ENCODE measurements at regions not wholly inside any gene's neighbourhood (a gene's known extent, or its start where the extent isn't known, plus 50 kb on each side); places are given as distances from the start of the nearest gene placed in this dataset.

DNA sequence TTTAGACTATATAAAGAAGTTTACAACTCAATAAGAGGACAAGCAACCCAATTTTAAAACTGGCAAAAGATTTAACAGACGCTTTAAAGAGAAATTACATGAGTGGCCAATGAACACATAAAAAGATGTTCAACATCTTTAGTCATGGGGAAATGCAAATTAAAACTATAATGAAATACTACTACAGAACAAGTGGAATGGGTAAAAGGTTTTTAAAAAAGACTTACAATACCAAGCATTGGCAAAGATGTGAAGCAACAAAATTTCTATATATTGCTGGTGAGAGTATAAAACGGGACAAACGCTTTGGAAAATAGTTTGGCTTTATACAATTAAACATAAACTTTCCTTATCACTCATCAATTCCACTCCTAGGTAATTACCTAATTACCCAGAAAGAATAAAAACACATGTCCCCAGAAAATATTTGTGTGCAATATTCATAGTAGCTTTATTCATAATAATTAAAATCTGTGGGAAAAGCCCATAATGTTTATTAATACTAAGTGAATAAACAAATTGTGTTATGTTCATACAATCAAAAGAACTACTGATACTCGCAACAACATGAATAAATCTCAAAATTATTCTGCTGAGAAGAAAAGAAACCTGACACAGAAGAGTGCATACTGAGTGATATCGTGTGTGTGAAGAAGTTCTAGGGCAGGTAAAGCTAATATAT is 76.7 kb upstream of the MYCN start:
- FAIRE-seq (no peak), ATAC-seq (no peak)
- CTCF ChIA-PET: interaction anchor here (0.6 to 1.4 kb wide), 2 partner anchors 14 to 352 kb away, joined by 3 read pairs; no protein-coding TSS in a partner anchor

DNA sequence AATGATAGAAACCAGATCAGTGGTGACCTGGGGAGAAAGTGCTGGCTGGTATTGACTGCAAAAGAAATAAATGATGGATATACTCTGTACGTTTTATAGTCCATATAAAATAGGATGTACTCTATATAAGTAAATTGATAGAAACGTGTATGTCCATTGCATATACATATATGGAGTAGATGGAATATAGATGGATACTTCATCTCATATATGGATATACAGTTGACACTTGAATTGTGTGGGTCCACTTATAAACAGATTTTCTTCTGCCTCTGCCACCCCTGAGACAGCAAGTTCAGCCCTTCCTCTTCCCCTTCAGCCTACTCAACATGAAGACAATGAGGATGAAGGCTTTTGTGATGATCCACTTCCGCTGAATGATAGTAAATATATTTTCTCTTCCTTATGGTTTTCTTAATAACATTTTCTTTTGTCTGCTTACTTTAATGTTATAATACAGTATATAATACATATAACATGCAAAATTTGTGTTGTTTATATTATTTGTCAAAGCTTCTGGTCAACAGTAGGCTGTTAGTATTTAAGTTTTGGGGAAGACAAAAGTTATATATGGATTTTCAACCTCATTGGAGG is 76.1 kb upstream of the MYCN start:
- 15% methylated on average over 3 of the region's 3 CpGs for WGBS (ENCODE audit: missing lambda C conversion rate)

More for the DNA sequence above, 76.7 kb upstream of the MYCN start:
- POLR2A ChIA-PET: no interaction called here
- no peak overlapping the region for H3K4me3 ChIP-seq
- no peak overlapping the region for H3K27ac ChIP-seq
- WGBS (ENCODE audit: missing lambda C conversion rate): 32% methylated on average over 5 of the region's 5 CpGs
- no peak for TF ChIP-seq POLR2A (IDR thresholded peaks at IDR 0.05; ENCODE audit: low read length)
- TF ChIP-seq, protein P1, sequence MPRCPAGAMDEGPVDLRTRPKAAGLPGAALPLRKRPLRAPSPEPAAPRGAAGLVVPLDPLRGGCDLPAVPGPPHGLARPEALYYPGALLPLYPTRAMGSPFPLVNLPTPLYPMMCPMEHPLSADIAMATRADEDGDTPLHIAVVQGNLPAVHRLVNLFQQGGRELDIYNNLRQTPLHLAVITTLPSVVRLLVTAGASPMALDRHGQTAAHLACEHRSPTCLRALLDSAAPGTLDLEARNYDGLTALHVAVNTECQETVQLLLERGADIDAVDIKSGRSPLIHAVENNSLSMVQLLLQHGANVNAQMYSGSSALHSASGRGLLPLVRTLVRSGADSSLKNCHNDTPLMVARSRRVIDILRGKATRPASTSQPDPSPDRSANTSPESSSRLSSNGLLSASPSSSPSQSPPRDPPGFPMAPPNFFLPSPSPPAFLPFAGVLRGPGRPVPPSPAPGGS (IDR thresholded peaks at IDR 0.05): no peak
- no peak for TF ChIP-seq HOXA7 (CRISPR knock-in tag; IDR thresholded peaks at IDR 0.05)
- no peak for TF ChIP-seq CBX2 (IDR thresholded peaks at IDR 0.05; ENCODE audit: borderline replicate concordance, low read depth)
- H3K4me1 ChIP-seq: no peaks in the 10 kb centered on the region
- no peak overlapping the region for H3K4me2 ChIP-seq
- H3K9me3 ChIP-seq: 0 out of 3 replicates have a peak, but pooled peaks cover 2% of the 10 kb centered on the region
- DNase-seq (ENCODE audit: low read depth in 1 of 2, low spot score in 1 of 2): no peak

DNA sequence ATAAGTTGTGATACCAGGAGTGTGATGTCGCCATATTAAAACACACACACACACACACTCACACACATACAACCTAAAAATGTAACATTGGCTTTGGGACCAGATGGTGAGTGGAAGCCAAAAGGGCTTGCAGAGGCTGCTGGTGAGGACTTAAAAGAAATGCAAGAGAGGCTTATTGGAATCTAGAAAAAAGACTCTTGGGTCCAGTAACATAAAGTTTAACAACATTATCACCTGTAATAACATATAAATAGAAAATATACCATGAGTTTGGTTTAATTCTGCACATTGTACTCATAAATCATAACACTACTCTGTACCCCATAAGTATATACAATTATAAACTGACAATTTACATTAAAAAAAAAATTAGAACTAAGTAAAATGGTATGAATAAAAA is 74.4 kb upstream of the MYCN start:
- WGBS (ENCODE audit: missing lambda C conversion rate): 30% methylated on average over 1 of the region's 1 CpG
- ChIA-PET CTCF (no interaction called here), POLR2A (no interaction called here)
- ATAC-seq (no peak), DNase-seq (ENCODE audit: low read depth in 1 of 2, low spot score in 1 of 2) (no peak), FAIRE-seq (no peak)
- 0 out of 3 replicates have a peak, but pooled peaks cover 2% of the 10 kb centered on the region for H3K9me3 ChIP-seq
- H3K4me1 ChIP-seq: no peaks in the 10 kb centered on the region
- TF ChIP-seq GATA3 (IDR thresholded peaks at IDR 0.05; ENCODE audit: borderline replicate concordance): no peak
- no peak for TF ChIP-seq RARB (CRISPR knock-in tag; IDR thresholded peaks at IDR 0.05)
- no peak for TF ChIP-seq NFE2L2 (conservative IDR thresholded peaks at IDR 0.05; ENCODE audit: low read length)
- no peak for TF ChIP-seq RFX5 (IDR thresholded peaks at IDR 0.05)
- TF ChIP-seq NR3C1 (IDR thresholded peaks at IDR 0.05): no peak
- no peak for TF ChIP-seq FOXS1 (CRISPR knock-in tag; IDR thresholded peaks at IDR 0.05)
- TF ChIP-seq RAD21 (conservative IDR thresholded peaks at IDR 0.05 in 1 of 2, IDR thresholded peaks at IDR 0.05 in 1 of 2): no peak
- TF ChIP-seq, protein P2, sequence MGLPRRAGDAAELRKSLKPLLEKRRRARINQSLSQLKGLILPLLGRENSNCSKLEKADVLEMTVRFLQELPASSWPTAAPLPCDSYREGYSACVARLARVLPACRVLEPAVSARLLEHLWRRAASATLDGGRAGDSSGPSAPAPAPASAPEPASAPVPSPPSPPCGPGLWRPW (IDR thresholded peaks at IDR 0.05): no peak
- TF ChIP-seq CHD4 (IDR thresholded peaks at IDR 0.05; ENCODE audit: borderline replicate concordance): no peak
- TF ChIP-seq CHD2 (IDR thresholded peaks at IDR 0.05; ENCODE audit: low read length, partially characterized antibody): no peak
- TF ChIP-seq TFCP2L1 (CRISPR knock-in tag; IDR thresholded peaks at IDR 0.05): no peak
- TF ChIP-seq, protein P3, sequence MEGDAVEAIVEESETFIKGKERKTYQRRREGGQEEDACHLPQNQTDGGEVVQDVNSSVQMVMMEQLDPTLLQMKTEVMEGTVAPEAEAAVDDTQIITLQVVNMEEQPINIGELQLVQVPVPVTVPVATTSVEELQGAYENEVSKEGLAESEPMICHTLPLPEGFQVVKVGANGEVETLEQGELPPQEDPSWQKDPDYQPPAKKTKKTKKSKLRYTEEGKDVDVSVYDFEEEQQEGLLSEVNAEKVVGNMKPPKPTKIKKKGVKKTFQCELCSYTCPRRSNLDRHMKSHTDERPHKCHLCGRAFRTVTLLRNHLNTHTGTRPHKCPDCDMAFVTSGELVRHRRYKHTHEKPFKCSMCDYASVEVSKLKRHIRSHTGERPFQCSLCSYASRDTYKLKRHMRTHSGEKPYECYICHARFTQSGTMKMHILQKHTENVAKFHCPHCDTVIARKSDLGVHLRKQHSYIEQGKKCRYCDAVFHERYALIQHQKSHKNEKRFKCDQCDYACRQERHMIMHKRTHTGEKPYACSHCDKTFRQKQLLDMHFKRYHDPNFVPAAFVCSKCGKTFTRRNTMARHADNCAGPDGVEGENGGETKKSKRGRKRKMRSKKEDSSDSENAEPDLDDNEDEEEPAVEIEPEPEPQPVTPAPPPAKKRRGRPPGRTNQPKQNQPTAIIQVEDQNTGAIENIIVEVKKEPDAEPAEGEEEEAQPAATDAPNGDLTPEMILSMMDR (IDR thresholded peaks at IDR 0.05): no peak
- H3K27ac ChIP-seq: no peak overlapping the region
- H3K4me2 ChIP-seq: no peak overlapping the region
- H3K4me3 ChIP-seq: no peak overlapping the region

More for the DNA sequence above, 76.1 kb upstream of the MYCN start:
- Histone ChIP-seq H3K4me2 (no peak overlapping the region), H3K4me3 (no peak overlapping the region), H3K27ac (no peak overlapping the region), H3K4me1 (no peaks in the 10 kb centered on the region), H3K9me3 (0 out of 3 replicates have a peak, but pooled peaks cover 2% of the 10 kb centered on the region)
- ATAC-seq (no peak), DNase-seq (ENCODE audit: low read depth in 1 of 2, low spot score in 1 of 2) (no peak), FAIRE-seq (no peak)
- ChIA-PET POLR2A (no interaction called here), CTCF (interaction anchor here (1.4 kb wide), 1 partner anchor 15 kb away, joined by 3 read pairs; no protein-coding TSS in a partner anchor)
- TF ChIP-seq FOSB (CRISPR knock-in tag; IDR thresholded peaks at IDR 0.05) (no peak), CHD4 (IDR thresholded peaks at IDR 0.05; ENCODE audit: borderline replicate concordance) (no peak), HOXB13 (CRISPR knock-in tag; IDR thresholded peaks at IDR 0.05; ENCODE audit: low read depth) (no peak), RAD21 (conservative IDR thresholded peaks at IDR 0.05 in 1 of 2, IDR thresholded peaks at IDR 0.05 in 1 of 2) (no peak), CBX8 (IDR thresholded peaks at IDR 0.05) (no peak), KDM5A (IDR thresholded peaks at IDR 0.05) (no peak), FOSL2 (IDR thresholded peaks at IDR 0.05) (no peak), FOSL2 (CRISPR knock-in tag; IDR thresholded peaks at IDR 0.05) (no peak), KDM1A (IDR thresholded peaks at IDR 0.05; ENCODE audit: low read depth) (no peak), TFCP2L1 (CRISPR knock-in tag; IDR thresholded peaks at IDR 0.05) (no peak), TP53 (CRISPR knock-in tag; IDR thresholded peaks at IDR 0.05) (no peak), NR3C1 (IDR thresholded peaks at IDR 0.05) (no peak), RFX5 (IDR thresholded peaks at IDR 0.05) (no peak), CEBPB (IDR thresholded peaks at IDR 0.05) (no peak), ZFP36 (IDR thresholded peaks at IDR 0.05; ENCODE audit: borderline replicate concordance, partially characterized antibody) (no peak)
- TF ChIP-seq, protein P4, sequence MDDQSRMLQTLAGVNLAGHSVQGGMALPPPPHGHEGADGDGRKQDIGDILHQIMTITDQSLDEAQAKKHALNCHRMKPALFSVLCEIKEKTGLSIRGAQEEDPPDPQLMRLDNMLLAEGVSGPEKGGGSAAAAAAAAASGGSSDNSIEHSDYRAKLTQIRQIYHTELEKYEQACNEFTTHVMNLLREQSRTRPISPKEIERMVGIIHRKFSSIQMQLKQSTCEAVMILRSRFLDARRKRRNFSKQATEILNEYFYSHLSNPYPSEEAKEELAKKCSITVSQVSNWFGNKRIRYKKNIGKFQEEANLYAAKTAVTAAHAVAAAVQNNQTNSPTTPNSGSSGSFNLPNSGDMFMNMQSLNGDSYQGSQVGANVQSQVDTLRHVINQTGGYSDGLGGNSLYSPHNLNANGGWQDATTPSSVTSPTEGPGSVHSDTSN (IDR thresholded peaks at IDR 0.05): no peak
- TF ChIP-seq, protein P1 (IDR thresholded peaks at IDR 0.05): no peak
- TF ChIP-seq, protein P2 (IDR thresholded peaks at IDR 0.05): no peak

Measured in A549 (cell line).